Osteoblast (primary cell): ENCODE measurements at regions not wholly inside any gene's neighbourhood (a gene's known extent, or its start where the extent isn't known, plus 50 kb on each side); places are given as distances from the start of the nearest gene placed in this dataset.
A peak's percentile ranks its signal among the peaks of the same experiment; 100 is the strongest.

ENCODE experiments used
- DNase-seq: peaks from one replicate; pipeline ENCODE4 v3.0.0; 2011; ENCODE audit warnings: low spot score, mixed read lengths; ENCODE audit not compliant: insufficient read length; ENCODE audit errors: missing footprints
- H2AFZ ChIP-seq: 2 replicates; pipeline ENCODE4 v1.6.0; 2011; ENCODE audit warnings: mild to moderate bottlenecking, low read length
- H3K27ac ChIP-seq: 2 replicates; pipeline ENCODE4 v1.5.1; 2011; ENCODE audit warnings: mild to moderate bottlenecking, low read depth, low read length, moderate library complexity
- H3K27me3 ChIP-seq: 2 replicates; pipeline ENCODE4 v1.6.0; 2012; ENCODE audit warnings: mild to moderate bottlenecking, control low read depth, inconsistent platforms, low read length, moderate library complexity; ENCODE audit not compliant: insufficient read depth
- H3K36me3 ChIP-seq: 2 replicates; pipeline ENCODE4 v1.5.1; 2011; ENCODE audit warnings: mild to moderate bottlenecking, low read length, control low read depth, moderate library complexity; ENCODE audit not compliant: insufficient read depth
- H3K4me1 ChIP-seq: 2 replicates; pipeline ENCODE4 v1.5.1; 2011; ENCODE audit warnings: mild to moderate bottlenecking, low read length, control low read depth, moderate library complexity; ENCODE audit not compliant: insufficient read depth
- H3K4me2 ChIP-seq: 2 replicates; pipeline ENCODE4 v1.6.0; 2011; ENCODE audit warnings: mild to moderate bottlenecking, low read length; ENCODE audit not compliant: insufficient read depth
- H3K4me3 ChIP-seq: fragments of 200-600 bp; sonication (generic); 3 replicates; pipeline ENCODE4 v1.5.1; 2012; ENCODE audit warnings: mild to moderate bottlenecking, low read length, inconsistent platforms; ENCODE audit not compliant: insufficient read depth
- H3K79me2 ChIP-seq: 2 replicates; pipeline ENCODE4 v1.6.0; 2012; ENCODE audit warnings: mild to moderate bottlenecking, low read length, control low read depth, inconsistent platforms; ENCODE audit not compliant: insufficient read depth
- H3K9me3 ChIP-seq: 2 replicates; pipeline ENCODE4 v1.5.1; 2011; ENCODE audit warnings: low read depth, low read length, control low read depth
- H4K20me1 ChIP-seq: 2 replicates; pipeline ENCODE4 v1.6.0; 2012; ENCODE audit warnings: mild to moderate bottlenecking, low read length, control low read depth; ENCODE audit not compliant: insufficient read depth
- CTCF ChIP-seq: IDR thresholded peaks from 2 replicates; pipeline ENCODE4 v1.5.1; 2011; ENCODE audit warnings: mild to moderate bottlenecking, low read depth, low read length, moderate library complexity; ENCODE audit errors: extremely low read depth

GRCh38 chr6:21828704-21829103 is 235.2 kb downstream of the SOX4 start:
- Histone ChIP-seq H3K9me3 (no peaks in the 10 kb centered on the region), H3K79me2 (no peaks in the 10 kb centered on the region), H3K4me2 (no peak overlapping the region), H3K4me1 (peaks cover 8% of the 10 kb centered on the region), H3K27me3 (no peaks in the 10 kb centered on the region), H3K4me3 (no peak overlapping the region), H3K36me3 (no peaks in the 10 kb centered on the region), H3K27ac (no peak overlapping the region), H2AFZ (no peak overlapping the region), H4K20me1 (no peaks in the 10 kb centered on the region)
- no peak for TF ChIP-seq CTCF
- DNase-seq = no peak

DNA sequence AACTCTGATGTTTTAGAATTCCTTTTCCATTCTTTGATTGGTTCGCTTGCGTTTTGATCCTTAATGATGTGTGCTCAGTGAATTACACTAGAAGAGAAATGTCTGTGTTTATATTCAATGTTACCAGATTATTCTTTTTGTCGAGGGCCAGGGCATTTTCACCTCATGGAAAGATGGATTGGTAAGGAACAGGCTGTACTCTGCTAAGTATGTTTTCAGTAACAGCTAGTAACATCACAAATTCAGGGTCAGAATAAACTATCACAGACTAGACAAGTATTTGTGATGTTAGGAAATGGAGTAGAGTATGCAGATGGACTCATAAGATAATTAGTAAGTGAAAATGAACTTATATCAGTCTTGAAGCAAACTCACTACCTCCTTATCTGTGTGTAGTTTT is 235.6 kb downstream of the SOX4 start:
- H3K4me2 ChIP-seq = no peak overlapping the region
- TF ChIP-seq CTCF = no peak
- no peaks in the 10 kb centered on the region for H3K36me3 ChIP-seq
- H2AFZ ChIP-seq = no peak overlapping the region
- H3K27ac ChIP-seq = no peak overlapping the region
- no peak for DNase-seq
- H3K4me1 ChIP-seq = peaks cover 8% of the 10 kb centered on the region
- no peak overlapping the region for H3K4me3 ChIP-seq
- H4K20me1 ChIP-seq = no peaks in the 10 kb centered on the region
- no peaks in the 10 kb centered on the region for H3K27me3 ChIP-seq
- no peaks in the 10 kb centered on the region for H3K79me2 ChIP-seq
- H3K9me3 ChIP-seq = no peaks in the 10 kb centered on the region

DNA sequence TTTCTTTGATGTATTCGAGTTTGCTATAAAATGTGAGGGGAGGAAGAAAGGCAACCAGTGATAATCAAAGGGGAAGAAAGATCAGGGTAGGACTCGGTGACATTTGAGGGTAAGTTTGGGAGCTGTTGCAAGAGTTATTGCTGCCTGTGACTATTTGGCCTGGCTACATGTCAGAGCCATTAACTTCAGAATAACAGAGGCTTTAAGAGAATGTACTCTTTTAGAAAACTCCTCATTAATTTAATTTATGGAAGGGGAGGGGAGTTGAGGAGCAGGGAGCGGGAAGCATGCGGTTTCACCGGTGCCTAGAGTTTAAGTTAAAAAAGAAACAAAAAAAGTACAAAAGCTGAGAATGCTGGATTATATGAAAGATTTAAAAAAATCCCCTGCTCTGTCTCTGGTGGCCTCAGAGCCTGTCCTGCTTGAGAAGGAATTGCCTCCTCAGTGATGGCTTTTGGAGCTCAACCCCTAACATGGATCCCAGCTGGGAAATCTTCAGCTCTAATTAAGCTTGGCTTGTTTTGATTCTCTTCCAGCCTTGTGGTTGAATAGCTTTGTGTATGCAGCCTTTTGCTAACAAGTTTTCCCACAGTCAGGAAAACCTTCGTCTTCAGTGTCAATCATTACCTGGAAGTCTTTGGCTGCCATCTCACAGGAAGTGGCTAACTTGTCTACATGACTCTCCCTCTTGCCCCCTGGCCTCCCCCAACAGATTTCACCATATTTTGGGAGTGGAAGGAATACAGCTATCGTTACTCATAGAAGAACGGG is 238.2 kb downstream of the SOX4 start:
- peaks cover 8% of the 10 kb centered on the region for H3K4me1 ChIP-seq
- peak overlapping the region; percentile 74 for H2AFZ ChIP-seq
- no peaks in the 10 kb centered on the region for H3K36me3 ChIP-seq
- H3K27me3 ChIP-seq = no peaks in the 10 kb centered on the region
- no peaks in the 10 kb centered on the region for H4K20me1 ChIP-seq
- no peak overlapping the region for H3K4me3 ChIP-seq
- no peaks in the 10 kb centered on the region for H3K79me2 ChIP-seq
- no peaks in the 10 kb centered on the region for H3K9me3 ChIP-seq
- peak overlapping the region; percentile 37 for H3K4me2 ChIP-seq
- TF ChIP-seq CTCF = no peak
- DNase-seq = no peak
- no peak overlapping the region for H3K27ac ChIP-seq

DNA sequence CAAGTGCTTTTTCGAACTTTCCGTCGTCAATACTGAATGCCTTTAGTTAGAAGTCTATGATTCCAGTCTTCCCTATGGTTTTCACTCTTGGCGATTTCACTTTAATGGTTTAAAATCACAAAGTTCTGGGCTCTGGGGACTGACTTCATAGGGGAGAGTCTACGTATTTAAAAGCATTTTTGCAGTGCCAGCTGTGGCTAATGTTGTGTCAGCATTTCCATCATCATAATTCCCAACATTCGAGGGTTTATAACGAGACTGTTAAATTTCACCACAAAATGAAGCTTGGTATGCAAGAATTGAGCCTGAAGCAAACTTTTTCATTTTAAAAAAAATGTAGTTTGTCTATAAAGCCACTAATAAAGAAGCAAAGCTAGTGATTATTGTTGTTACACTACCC is 242.7 kb downstream of the SOX4 start:
- DNase-seq = no peak
- Histone ChIP-seq H3K4me3 (no peak overlapping the region), H3K4me2 (peak overlapping the region; percentile 41)

More for the DNA sequence above, 242.7 kb downstream of the SOX4 start:
- Histone ChIP-seq H4K20me1 (no peaks in the 10 kb centered on the region), H3K27ac (no peak overlapping the region), H3K9me3 (no peaks in the 10 kb centered on the region), H2AFZ (peak overlapping the region; percentile 48), H3K79me2 (no peaks in the 10 kb centered on the region), H3K36me3 (no peaks in the 10 kb centered on the region), H3K4me1 (peaks cover 8% of the 10 kb centered on the region), H3K27me3 (no peaks in the 10 kb centered on the region)
- no peak for TF ChIP-seq CTCF
